Hematopoietic multipotent progenitor cell (in vitro differentiated cells): ENCODE measurements at regions not wholly inside any gene's neighbourhood (a gene's known extent, or its start where the extent isn't known, plus 50 kb on each side); places are given as distances from the start of the nearest gene placed in this dataset.
"Not testable (repeated sequence)": the region's sequence is repeated elsewhere in the genome, so short reads cannot be mapped to it uniquely, and the experiment has no call there.

Experiments
- DNase-seq, 3 donors: peaks; one replicate each; pipeline ENCODE4 v3.0.0-alpha.2; 2011 to 2015; ENCODE audit warnings: low read depth in 2 of 3, low spot score in 2 of 3

- no peak for DNase-seq
Observed at GRCh38 chr7:73918926-73919693, 58.2 kb downstream of the TMEM270 start.

GRCh38 chr7:73919694-73920375 lies 58.9 kb downstream of the TMEM270 start:
- no peak for DNase-seq

GRCh38 chr7:73920406-73921134 lies 59.6 kb downstream of the TMEM270 start:
- no peak for DNase-seq

- no peak for DNase-seq
Observed at GRCh38 chr7:73921623-73922528, 60.9 kb downstream of the TMEM270 start.

GRCh38 chr7:73928644-73929043 lies 67.7 kb downstream of the TMEM270 start:
- not testable (repeated sequence) for DNase-seq

GRCh38 chr7:73931502-73931901 lies 70.5 kb downstream of the TMEM270 start:
- no peak for DNase-seq

- DNase-seq = no peak
Observed at GRCh38 chr7:73932364-73932763, 71.4 kb downstream of the TMEM270 start.

- DNase-seq = no peak
Observed at GRCh38 chr7:73933091-73933490, 72.1 kb downstream of the TMEM270 start.

- no peak for DNase-seq
Observed at GRCh38 chr7:73936967-73937366, 76.0 kb downstream of the TMEM270 start.

GRCh38 chr7:73937650-73938049 lies 76.7 kb downstream of the TMEM270 start:
- DNase-seq = not testable (repeated sequence)

GRCh38 chr7:73939528-73939927 lies 78.6 kb downstream of the TMEM270 start:
- DNase-seq = no peak

GRCh38 chr7:73940701-73941238 lies 79.8 kb downstream of the TMEM270 start:
- no peak for DNase-seq

GRCh38 chr7:73941836-73942551 lies 81.0 kb downstream of the TMEM270 start:
- no peak for DNase-seq

GRCh38 chr7:73945022-73945421 lies 83.0 kb upstream of the ELN start:
- DNase-seq = no peak

- no peak for DNase-seq
Observed at GRCh38 chr7:73948287-73948686, 79.7 kb upstream of the ELN start.

GRCh38 chr7:73952266-73952665 lies 75.7 kb upstream of the ELN start:
- no peak for DNase-seq

GRCh38 chr7:73954181-73954580 lies 73.8 kb upstream of the ELN start:
- no peak for DNase-seq

- DNase-seq = no peak
Observed at GRCh38 chr7:73954861-73955260, 73.1 kb upstream of the ELN start.

GRCh38 chr7:73960548-73960947 lies 67.4 kb upstream of the ELN start:
- DNase-seq = peak in 2 of 3 donors; percentile 24 to 60

- not testable (repeated sequence) for DNase-seq
Observed at GRCh38 chr7:73961991-73962390, 66.0 kb upstream of the ELN start.
